ENCODE measurements at regions not wholly inside any gene's neighbourhood (a gene's known extent, or its start where the extent isn't known, plus 50 kb on each side); places are given as distances from the start of the nearest gene placed in this dataset.
"Not testable (repeated sequence)": the region's sequence is repeated elsewhere in the genome, so short reads cannot be mapped to it uniquely, and the experiment has no call there.

GRCh38 chr2:129024796-129025195, 706.1 kb upstream of the HS6ST1 start:
- Histone ChIP-seq H3K27me3 (ENCODE audit: insufficient read depth, low read depth) (no peaks in the 10 kb centered on the region), H3K9me3 (ENCODE audit: insufficient read depth, low read depth) (no peaks in the 10 kb centered on the region), H3K36me3 (ENCODE audit: low read depth) (no peaks in the 10 kb centered on the region), H3K79me2 (ENCODE audit: low read depth) (no peaks in the 10 kb centered on the region), H3K27ac (no peak overlapping the region), H2AFZ (no peak overlapping the region), H3F3A (ENCODE audit: insufficient read depth, low read depth) (no peaks in the 10 kb centered on the region), H3K4me2 (no peak overlapping the region), H4K20me1 (ENCODE audit: insufficient read depth) (no peaks in the 10 kb centered on the region), H3K4me3 (no peak overlapping the region), H3K4me1 (replicated peaks; ENCODE audit: insufficient read depth) (no peaks in the 10 kb centered on the region), H3K9me2 (ENCODE audit: insufficient read depth) (no peaks in the 10 kb centered on the region; the same call in 1 of the 2 replicates)
- BruUV-seq (replicated peaks) = no TSS peak
- DNase-seq = no peak
- TF ChIP-seq CTCF (conservative IDR thresholded peaks at IDR 0.05) = no peak
- no peak for TF ChIP-seq EZH2 (IDR thresholded peaks at IDR 0.05; ENCODE audit: low read depth)
- intact Hi-C loops (cut with micrococcal nuclease; ENCODE audit: unreplicated experiment) = no loop called here
- ChIA-PET POLR2A (ENCODE audit: unreplicated experiment) (no interaction called here), CTCF (no interaction called here)

DNA sequence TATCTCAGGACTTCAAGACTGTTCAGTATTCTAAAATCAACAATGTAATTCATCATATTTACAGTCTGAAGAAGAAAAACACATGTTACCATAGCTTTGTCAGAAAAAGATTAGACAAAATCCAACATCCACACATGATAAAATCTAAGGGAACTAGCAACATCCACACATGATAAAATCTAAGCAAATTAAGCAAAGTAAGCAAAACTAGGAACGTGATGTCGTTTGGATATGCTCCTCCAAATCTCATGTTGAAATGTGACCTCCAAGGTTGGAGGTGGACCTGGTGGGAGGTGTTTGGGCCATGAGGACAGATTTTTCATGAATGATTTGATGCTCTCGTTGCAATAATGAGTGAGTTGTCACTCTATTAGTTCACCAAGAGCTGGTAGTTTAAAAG, 717.3 kb upstream of the HS6ST1 start:
- Histone ChIP-seq H3K27me3 (ENCODE audit: insufficient read depth, low read depth) (no peaks in the 10 kb centered on the region), H3K36me3 (ENCODE audit: low read depth) (no peaks in the 10 kb centered on the region), H3K4me2 (no peak overlapping the region), H3F3A (ENCODE audit: insufficient read depth, low read depth) (no peaks in the 10 kb centered on the region), H3K9me3 (ENCODE audit: insufficient read depth, low read depth) (no peaks in the 10 kb centered on the region), H3K4me1 (replicated peaks; ENCODE audit: insufficient read depth) (no peaks in the 10 kb centered on the region), H3K27ac (no peak overlapping the region), H3K4me3 (no peak overlapping the region), H3K79me2 (ENCODE audit: low read depth) (no peaks in the 10 kb centered on the region), H3K9me2 (ENCODE audit: insufficient read depth) (no peaks in the 10 kb centered on the region), H4K20me1 (ENCODE audit: insufficient read depth) (no peaks in the 10 kb centered on the region), H2AFZ (no peak overlapping the region)
- intact Hi-C loops (cut with micrococcal nuclease; ENCODE audit: unreplicated experiment) = no loop called here
- TF ChIP-seq EZH2 (IDR thresholded peaks at IDR 0.05; ENCODE audit: low read depth) (no peak), CTCF (conservative IDR thresholded peaks at IDR 0.05) (no peak)
- DNase-seq = no peak
- ChIA-PET CTCF (no interaction called here), POLR2A (ENCODE audit: unreplicated experiment) (no interaction called here)
- BruUV-seq (replicated peaks) = no TSS peak

- BruUV-seq (replicated peaks); intact Hi-C loops (cut with micrococcal nuclease; ENCODE audit: unreplicated experiment); H4K20me1 ChIP-seq (ENCODE audit: insufficient read depth): not testable (repeated sequence)
These were observed 725.0 kb upstream of the HS6ST1 start for GRCh38 chr2:129043677-129044076.

GRCh38 chr2:129046475-129046874, 727.8 kb upstream of the HS6ST1 start:
- POLR2A ChIA-PET (ENCODE audit: unreplicated experiment); H4K20me1 ChIP-seq (ENCODE audit: insufficient read depth); H3K4me1 ChIP-seq (replicated peaks; ENCODE audit: insufficient read depth); H3K27ac ChIP-seq; BruUV-seq (replicated peaks); H3K79me2 ChIP-seq (ENCODE audit: low read depth); H3K9me3 ChIP-seq (ENCODE audit: insufficient read depth, low read depth); H3K4me2 ChIP-seq; H3K27me3 ChIP-seq (ENCODE audit: insufficient read depth, low read depth); H3K36me3 ChIP-seq (ENCODE audit: low read depth); intact Hi-C loops (cut with micrococcal nuclease; ENCODE audit: unreplicated experiment); H3K4me3 ChIP-seq; H3F3A ChIP-seq (ENCODE audit: insufficient read depth, low read depth); CTCF ChIA-PET; DNase-seq; H3K9me2 ChIP-seq (ENCODE audit: insufficient read depth); H2AFZ ChIP-seq: not testable (repeated sequence)

More at GRCh38 chr2:129043677-129044076, 725.0 kb upstream of the HS6ST1 start:
- H3K9me2 ChIP-seq (ENCODE audit: insufficient read depth); CTCF ChIA-PET; DNase-seq; H3K9me3 ChIP-seq (ENCODE audit: insufficient read depth, low read depth); H3K27me3 ChIP-seq (ENCODE audit: insufficient read depth, low read depth); H3K4me1 ChIP-seq (replicated peaks; ENCODE audit: insufficient read depth); H2AFZ ChIP-seq; H3K79me2 ChIP-seq (ENCODE audit: low read depth); H3F3A ChIP-seq (ENCODE audit: insufficient read depth, low read depth); H3K4me2 ChIP-seq; H3K27ac ChIP-seq; H3K4me3 ChIP-seq; POLR2A ChIA-PET (ENCODE audit: unreplicated experiment); H3K36me3 ChIP-seq (ENCODE audit: low read depth): not testable (repeated sequence)
